ENCODE measurements at regions not wholly inside any gene's neighbourhood (a gene's known extent, or its start where the extent isn't known, plus 50 kb on each side); places are given as distances from the start of the nearest gene placed in this dataset.

DNA sequence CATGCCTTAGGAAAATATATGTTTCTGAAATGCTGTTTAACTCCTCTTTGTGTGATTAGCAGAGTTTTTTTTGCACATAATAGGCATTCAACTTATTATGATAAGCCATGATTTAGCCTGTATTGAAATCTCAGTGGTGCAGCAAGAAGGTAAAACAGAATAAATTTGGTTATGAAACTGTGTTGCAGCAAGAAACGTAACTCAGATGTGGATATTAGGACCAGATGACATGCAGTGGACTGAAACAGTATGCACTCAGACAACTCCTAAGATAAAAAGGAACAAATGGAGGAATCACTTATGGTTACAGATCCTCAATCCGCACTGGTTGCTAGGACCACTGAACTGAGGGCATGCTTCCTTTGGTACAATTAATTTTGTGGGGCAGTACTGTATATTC lies 254.2 kb upstream of the HSF2 start:
- TF ChIP-seq CTCF (conservative IDR thresholded peaks at IDR 0.05; ENCODE audit: low read depth, low read length), result no peak
- TF ChIP-seq EZH2 (IDR thresholded peaks at IDR 0.05; ENCODE audit: low read length, unreplicated experiment), result no peak
- TF ChIP-seq EZH2phosphoT487 (IDR thresholded peaks at IDR 0.05; ENCODE audit: borderline replicate concordance, low read length), result no peak

Measured in PC-3 (cell line).